Sigmoid colon (tissue), 6 donors: ENCODE measurements at regions not wholly inside any gene's neighbourhood (a gene's known extent, or its start where the extent isn't known, plus 50 kb on each side); places are given as distances from the start of the nearest gene placed in this dataset.
"Not testable (repeated sequence)": the region's sequence is repeated elsewhere in the genome, so short reads cannot be mapped to it uniquely, and the experiment has no call there.

Experiments
- DNase-seq: peaks from one replicate; pipeline ENCODE4 v3.0.0-alpha.2; 2019
- H3K27ac ChIP-seq, 4 donors: fragments of 200-600 bp; sonication (generic); one replicate each; pipeline ENCODE4 v1.5.1; 2016 to 2019; ENCODE audit warnings: mild to moderate bottlenecking in 1 of 4
- H3K27me3 ChIP-seq, 3 donors: fragments of 200-600 bp; sonication (generic); one replicate each; pipeline ENCODE4 v1.5.1; 2019; ENCODE audit warnings: mild to moderate bottlenecking in 1 of 3
- H3K36me3 ChIP-seq, 4 donors: fragments of 200-600 bp; sonication (generic); one replicate each; pipeline ENCODE4 v1.5.1; 2016 to 2019
- H3K4me1 ChIP-seq, 4 donors: fragments of 200-600 bp; sonication (generic); one replicate each; pipeline ENCODE4 v1.5.1; 2017 to 2019
- H3K4me3 ChIP-seq, 4 donors: fragments of 200-600 bp; sonication (generic); one replicate each; pipeline ENCODE4 v1.5.1; 2017 to 2019; ENCODE audit warnings: mild to moderate bottlenecking in 2 of 4, moderate library complexity in 1 of 4
- H3K9me3 ChIP-seq, 4 donors: fragments of 200-600 bp in 3 of 4; sonication (generic) in 3 of 4; one replicate each; pipeline versions ENCODE4 v1.5.1 to v1.6.1; 2013 to 2019
- EP300 ChIP-seq, 4 donors: sonication (generic); formaldehyde crosslinking; IDR thresholded peaks; one replicate each; pipeline ENCODE4 v1.6.1; 2017; ENCODE audit warnings: antibody characterized with exemption in 4 of 4
- POLR2A ChIP-seq, 2 donors: fragments of 450-650 bp; IDR thresholded peaks; one replicate each; pipeline ENCODE4 v1.6.1; 2016; ENCODE audit warnings: antibody characterized with exemption in 2 of 2, mild to moderate bottlenecking in 2 of 2, moderate library complexity in 2 of 2
- POLR2AphosphoS5 ChIP-seq, 4 donors: sonication (generic); formaldehyde crosslinking; IDR thresholded peaks; one replicate each; pipeline ENCODE4 v1.6.1; 2017; ENCODE audit warnings: antibody characterized with exemption in 4 of 4
- WGBS, 2 donors: extraction: QIAGEN DNeasy Blood & Tissue Kit; methylation state at CpG; one replicate each; pipeline ENCODE4 v1.1.7; 2013; 5-methylcytosine and 5-hydroxymethylcytosine counted together
- intact Hi-C: fragments of 100-400 bp; cut with DNase I; formaldehyde crosslinking; loops from one replicate; pipeline ENCODE4 v1.15.1; 2023
- TF ChIP-seq, protein P1 (sequence below), 4 experiments: fragments of 450-650 bp in 3 of 4; fragments of 200-600 bp in 1 of 4; IDR thresholded peaks; one replicate each; pipeline ENCODE4 v1.5.1; 2016 to 2019; ENCODE audit warnings: antibody characterized with exemption in 4 of 4, mild to moderate bottlenecking in 3 of 4, moderate library complexity in 2 of 4
- donor health status: healthy with polysubstance abuse.
- donor health status: healthy.

GRCh38 chr22:25475257-25476022, 89.0 kb upstream of the GRK3 start:
- Histone ChIP-seq H3K27ac (peak overlapping the region in 2 of 4 donors; percentile 52 to 60), H3K36me3 (no peaks in the 10 kb centered on the region), H3K9me3 (no peaks in the 10 kb centered on the region), H3K27me3 (no peaks in the 10 kb centered on the region), H3K4me3 (peak overlapping the region in 1 of 4 donors; percentile 2), H3K4me1 (peaks cover 0 to 14% (median 11%) of the 10 kb centered on the region in 4 donors)
- TF ChIP-seq POLR2AphosphoS5 (IDR thresholded peaks at IDR 0.05) (peak in 1 of 4 donors; percentile 54), POLR2A (IDR thresholded peaks at IDR 0.05) (no peak)
- DNase-seq, result peak; percentile 72
- WGBS, 2 donors, result 46 to 51% methylated on average over 16 of the region's 16 CpGs
- intact Hi-C loops, result no loop called here

DNA sequence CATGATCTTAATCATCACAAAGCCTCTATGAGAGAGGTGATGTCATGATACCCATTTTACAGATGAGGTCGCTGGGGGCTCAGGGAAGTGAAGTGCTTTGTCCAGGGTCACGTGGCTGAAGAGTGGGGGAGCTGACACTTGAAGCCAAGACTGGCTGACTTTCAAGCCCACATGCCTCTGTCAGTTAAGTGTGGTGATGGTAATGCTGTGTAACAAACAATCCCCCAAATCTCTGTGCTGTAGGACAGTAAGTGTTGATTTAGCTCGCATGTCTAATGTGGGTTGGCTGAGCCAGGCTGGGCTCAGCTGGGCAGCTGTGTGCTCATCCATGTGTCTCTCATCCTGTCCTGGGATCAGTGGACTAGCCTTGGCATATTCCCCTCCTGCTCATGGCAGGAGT, 87.1 kb upstream of the GRK3 start:
- no peak for TF ChIP-seq EP300 (IDR thresholded peaks at IDR 0.05)
- TF ChIP-seq, protein P1, sequence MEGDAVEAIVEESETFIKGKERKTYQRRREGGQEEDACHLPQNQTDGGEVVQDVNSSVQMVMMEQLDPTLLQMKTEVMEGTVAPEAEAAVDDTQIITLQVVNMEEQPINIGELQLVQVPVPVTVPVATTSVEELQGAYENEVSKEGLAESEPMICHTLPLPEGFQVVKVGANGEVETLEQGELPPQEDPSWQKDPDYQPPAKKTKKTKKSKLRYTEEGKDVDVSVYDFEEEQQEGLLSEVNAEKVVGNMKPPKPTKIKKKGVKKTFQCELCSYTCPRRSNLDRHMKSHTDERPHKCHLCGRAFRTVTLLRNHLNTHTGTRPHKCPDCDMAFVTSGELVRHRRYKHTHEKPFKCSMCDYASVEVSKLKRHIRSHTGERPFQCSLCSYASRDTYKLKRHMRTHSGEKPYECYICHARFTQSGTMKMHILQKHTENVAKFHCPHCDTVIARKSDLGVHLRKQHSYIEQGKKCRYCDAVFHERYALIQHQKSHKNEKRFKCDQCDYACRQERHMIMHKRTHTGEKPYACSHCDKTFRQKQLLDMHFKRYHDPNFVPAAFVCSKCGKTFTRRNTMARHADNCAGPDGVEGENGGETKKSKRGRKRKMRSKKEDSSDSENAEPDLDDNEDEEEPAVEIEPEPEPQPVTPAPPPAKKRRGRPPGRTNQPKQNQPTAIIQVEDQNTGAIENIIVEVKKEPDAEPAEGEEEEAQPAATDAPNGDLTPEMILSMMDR (IDR thresholded peaks at IDR 0.05), result no peak
- TF ChIP-seq POLR2AphosphoS5 (IDR thresholded peaks at IDR 0.05), result no peak
- no peak for TF ChIP-seq POLR2A (IDR thresholded peaks at IDR 0.05)
- Histone ChIP-seq H3K4me1 (peaks cover 0 to 14% (median 11%) of the 10 kb centered on the region in 4 donors), H3K27me3 (no peaks in the 10 kb centered on the region), H3K27ac (no peak overlapping the region), H3K36me3 (no peaks in the 10 kb centered on the region), H3K9me3 (no peaks in the 10 kb centered on the region), H3K4me3 (no peak overlapping the region)
- WGBS, 2 donors, result 91 to 92% methylated on average over 3 of the region's 3 CpGs
- intact Hi-C loops, result no loop called here
- no peak for DNase-seq

DNA sequence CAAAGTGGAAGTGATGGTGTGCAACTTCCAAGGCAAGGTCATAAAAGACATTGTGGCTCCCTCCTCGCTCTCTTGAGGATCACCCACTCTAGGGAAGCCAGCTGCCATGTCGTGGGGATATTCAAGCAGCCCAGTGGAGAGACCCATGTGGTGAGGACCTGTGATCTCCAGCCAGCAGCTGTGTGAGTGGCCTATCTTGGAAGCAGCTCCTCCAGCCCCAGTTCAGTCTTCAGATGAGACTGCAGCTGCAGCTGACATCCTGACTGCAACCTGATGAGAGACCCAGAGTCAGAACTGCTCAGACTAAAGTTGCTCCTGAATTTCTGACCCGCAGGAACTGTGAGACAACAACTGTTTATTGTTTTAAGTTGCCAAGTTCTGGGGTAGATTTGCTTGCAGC, 86.4 kb upstream of the GRK3 start:
- no peaks in the 10 kb centered on the region for H3K27me3 ChIP-seq
- no peak overlapping the region for H3K27ac ChIP-seq
- 89 to 96% methylated on average over 3 of the region's 3 CpGs for WGBS, 2 donors
- intact Hi-C loops, result no loop called here
- no peaks in the 10 kb centered on the region for H3K36me3 ChIP-seq
- no peak overlapping the region for H3K4me3 ChIP-seq
- peaks cover 0 to 20% (median 16%) of the 10 kb centered on the region in 4 donors for H3K4me1 ChIP-seq
- no peak for TF ChIP-seq EP300 (IDR thresholded peaks at IDR 0.05)
- TF ChIP-seq, protein P1 (IDR thresholded peaks at IDR 0.05), result no peak
- H3K9me3 ChIP-seq, result no peaks in the 10 kb centered on the region
- DNase-seq, result no peak

DNA sequence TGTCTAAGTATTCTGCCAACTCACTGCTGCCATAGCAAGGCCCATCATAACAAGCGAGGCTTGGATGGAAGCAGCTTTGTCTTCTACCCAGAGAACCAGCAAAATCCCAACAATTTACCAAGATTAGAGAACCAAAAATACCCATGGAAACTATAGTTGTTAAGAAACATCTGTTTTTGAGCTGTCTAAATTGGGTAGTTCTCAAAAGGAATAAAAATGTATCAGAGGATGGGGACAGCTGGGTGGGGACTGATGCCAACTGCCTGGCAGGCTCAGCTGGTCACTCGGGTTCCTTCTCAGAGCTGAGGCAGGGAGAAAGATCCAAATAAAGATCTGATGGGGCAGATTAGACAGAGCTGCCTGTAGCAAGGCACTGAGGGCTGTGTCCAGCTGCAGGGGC, 85.9 kb upstream of the GRK3 start:
- intact Hi-C loops, result no loop called here
- 81 to 87% methylated on average over 2 of the region's 2 CpGs for WGBS, 2 donors
- no peak for TF ChIP-seq EP300 (IDR thresholded peaks at IDR 0.05)
- TF ChIP-seq POLR2A (IDR thresholded peaks at IDR 0.05), result no peak

DNA sequence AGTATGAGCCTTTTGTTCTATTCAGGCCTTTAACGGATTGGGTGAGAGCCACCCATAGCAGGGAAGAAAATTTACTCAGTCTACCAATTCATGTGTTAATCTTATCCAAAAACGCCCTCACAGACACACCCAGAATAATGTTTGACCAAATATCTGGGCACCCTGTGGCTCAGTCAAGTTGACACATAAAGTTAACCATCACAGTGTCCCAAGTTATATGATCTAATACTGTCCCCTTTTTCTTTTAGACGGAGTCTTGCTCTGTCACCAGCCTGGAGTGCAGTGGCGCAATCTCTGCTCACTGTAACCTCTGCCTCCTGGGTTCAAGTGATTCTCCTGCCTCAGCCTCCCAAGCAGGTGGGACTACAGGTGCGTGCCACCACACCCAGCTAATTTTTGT, 83.6 kb upstream of the GRK3 start:
- H3K36me3 ChIP-seq, DNase-seq, intact Hi-C loops, H3K27ac ChIP-seq, H3K4me3 ChIP-seq, H3K27me3 ChIP-seq, H3K9me3 ChIP-seq: not testable (repeated sequence)
- H3K4me1 ChIP-seq, result peaks cover 0 to 20% (median 17%) of the 10 kb centered on the region in 4 donors
- WGBS, 2 donors, result 86 to 96% methylated on average over 5 of the region's 5 CpGs

More for the DNA sequence above, 85.9 kb upstream of the GRK3 start:
- no peak for DNase-seq
- H3K4me3 ChIP-seq, result no peak overlapping the region
- no peaks in the 10 kb centered on the region for H3K27me3 ChIP-seq
- H3K36me3 ChIP-seq, result no peaks in the 10 kb centered on the region
- no peaks in the 10 kb centered on the region for H3K9me3 ChIP-seq
- peaks cover 0 to 24% (median 20%) of the 10 kb centered on the region in 4 donors for H3K4me1 ChIP-seq
- no peak overlapping the region for H3K27ac ChIP-seq

- 89 to 91% methylated on average over 5 of the region's 5 CpGs for WGBS, 2 donors
Observed at GRCh38 chr22:25482091-25482760, 82.2 kb upstream of the GRK3 start.

More at GRCh38 chr22:25482091-25482760, 82.2 kb upstream of the GRK3 start:
- no peak for DNase-seq
- H3K9me3 ChIP-seq, result no peaks in the 10 kb centered on the region
- no peak overlapping the region for H3K27ac ChIP-seq
- no peaks in the 10 kb centered on the region for H3K36me3 ChIP-seq
- intact Hi-C loops, result no loop called here
- no peak overlapping the region for H3K4me3 ChIP-seq
- H3K4me1 ChIP-seq, result peaks cover 0 to 16% (median 14%) of the 10 kb centered on the region in 4 donors
- H3K27me3 ChIP-seq, result no peaks in the 10 kb centered on the region
- no peak for TF ChIP-seq POLR2A (IDR thresholded peaks at IDR 0.05)
- no peak for TF ChIP-seq EP300 (IDR thresholded peaks at IDR 0.05)
- TF ChIP-seq POLR2AphosphoS5 (IDR thresholded peaks at IDR 0.05), result no peak
- TF ChIP-seq, protein P1 (IDR thresholded peaks at IDR 0.05), result no peak
